ENCODE measurements at regions not wholly inside any gene's neighbourhood (a gene's known extent, or its start where the extent isn't known, plus 50 kb on each side); places are given as distances from the start of the nearest gene placed in this dataset.
"Not testable (repeated sequence)": the region's sequence is repeated elsewhere in the genome, so short reads cannot be mapped to it uniquely, and the experiment has no call there.

GRCh38 chr6:168799067-168799466 lies 358.1 kb downstream of the SMOC2 start:
- DNase-seq = no peak

DNA sequence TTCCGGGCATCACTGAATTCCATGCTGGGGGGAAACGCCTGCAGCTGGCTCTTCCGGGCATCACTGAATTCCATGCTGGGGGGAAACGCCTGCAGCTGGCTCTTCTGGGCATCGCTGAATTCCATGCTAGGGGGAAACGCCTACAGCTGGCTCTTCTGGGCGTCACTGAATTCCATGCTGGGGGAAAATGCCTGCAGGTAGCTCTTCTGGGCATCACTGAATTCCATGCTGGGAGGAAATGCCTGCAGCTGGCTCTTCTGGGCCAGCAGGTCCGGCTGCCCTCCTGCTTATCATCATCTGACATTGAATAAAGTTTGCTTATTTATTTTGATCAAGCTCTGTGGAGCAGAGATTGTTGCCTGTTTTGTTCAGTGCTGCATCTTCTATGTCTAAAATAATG lies 355.1 kb downstream of the SMOC2 start:
- no peak for DNase-seq

- DNase-seq = not testable (repeated sequence)
These were observed 354.6 kb downstream of the SMOC2 start for GRCh38 chr6:168795611-168796010.

- DNase-seq = no peak
These were observed 353.5 kb downstream of the SMOC2 start for GRCh38 chr6:168794491-168794890.

DNA sequence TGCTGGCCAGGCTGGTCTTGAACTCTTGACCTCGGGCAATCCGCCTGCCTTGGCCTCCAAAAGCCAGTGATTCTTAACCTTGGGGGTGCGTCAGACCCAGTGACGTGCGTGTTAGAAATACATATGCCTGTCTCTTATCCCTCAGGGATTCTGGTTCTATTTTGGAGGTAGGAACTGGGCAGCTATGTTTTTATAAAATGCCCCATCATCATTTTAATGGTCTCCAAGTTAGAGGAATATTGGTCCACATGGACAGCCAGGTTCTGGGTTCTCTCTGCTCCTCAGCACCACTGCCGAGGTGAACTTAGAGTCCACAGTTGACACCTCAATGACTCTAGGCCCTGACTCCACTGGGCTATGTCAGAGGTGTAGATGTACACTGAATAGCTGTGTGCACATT lies 352.7 kb downstream of the SMOC2 start:
- no peak for DNase-seq

GRCh38 chr6:168791917-168792316 lies 350.9 kb downstream of the SMOC2 start:
- no peak for DNase-seq

DNA sequence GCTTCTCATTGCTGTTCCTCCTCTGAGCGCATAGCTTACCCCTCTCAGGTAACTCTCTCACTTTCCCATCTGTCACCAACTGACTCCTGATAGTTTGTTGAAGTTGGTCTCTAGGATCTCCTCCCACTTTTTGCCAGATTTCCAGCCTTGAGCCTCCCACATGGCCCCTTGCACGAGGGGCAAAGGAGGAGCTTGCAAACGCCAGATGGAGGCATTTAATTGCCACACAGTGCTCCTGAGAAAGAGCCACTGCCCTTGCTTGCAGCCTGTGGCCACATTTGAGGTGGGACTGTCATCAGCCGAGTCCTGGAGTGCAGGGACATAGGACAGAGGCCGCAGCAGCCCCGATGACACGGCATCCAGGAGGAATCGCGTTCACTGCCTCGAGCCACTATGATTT lies 348.7 kb downstream of the SMOC2 start:
- DNase-seq = no peak

GRCh38 chr6:168785720-168786511 lies 344.9 kb downstream of the SMOC2 start:
- DNase-seq = no peak

GRCh38 chr6:168784426-168784825 lies 343.4 kb downstream of the SMOC2 start:
- DNase-seq = no peak

DNA sequence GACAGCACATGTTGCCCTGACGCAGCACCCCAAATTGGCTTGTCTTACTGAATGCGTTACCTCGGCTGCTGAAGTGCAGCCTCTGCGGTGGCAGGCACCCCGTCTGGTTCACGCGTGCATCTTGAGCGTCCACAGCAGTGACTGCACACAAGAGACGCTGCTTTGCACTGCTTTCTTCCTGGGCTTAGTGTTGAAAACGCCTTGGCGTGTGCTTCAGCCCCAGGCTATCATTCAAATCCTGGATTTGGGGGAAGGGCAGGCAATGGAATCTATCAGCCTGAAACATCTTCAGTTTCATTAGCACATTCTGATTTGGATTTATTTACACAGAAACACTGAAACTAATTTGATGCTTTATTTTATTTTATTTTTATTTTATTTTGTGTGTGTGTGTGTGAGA lies 342.7 kb downstream of the SMOC2 start:
- no peak for DNase-seq

DNA sequence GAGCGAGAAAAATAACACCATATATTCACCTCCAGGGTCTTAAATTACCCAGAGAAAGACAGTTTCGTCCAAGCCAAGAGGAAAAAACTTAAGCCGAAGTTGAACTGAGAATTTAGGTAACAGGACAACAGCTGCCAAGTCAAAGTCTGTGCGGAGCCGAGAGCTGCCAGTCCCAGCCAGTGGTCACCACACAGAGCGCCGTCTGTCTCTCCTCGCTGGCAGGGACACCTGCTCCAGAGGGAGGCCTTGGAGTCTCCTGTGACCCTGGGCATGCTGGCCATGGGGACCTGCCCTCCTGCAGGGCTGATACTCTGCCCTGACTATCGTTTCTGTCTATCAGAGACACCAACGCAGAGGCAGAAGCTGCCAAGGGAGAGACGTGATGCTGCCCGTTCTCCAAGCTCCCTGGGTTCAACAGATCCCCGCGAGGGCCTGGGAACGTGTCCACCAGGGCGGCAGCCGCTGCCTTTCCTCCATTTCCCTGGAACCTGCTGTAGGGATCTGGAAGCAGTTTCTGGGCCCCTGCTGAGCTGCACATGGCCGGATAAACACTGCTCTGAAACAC lies 341.3 kb downstream of the SMOC2 start:
- DNase-seq = no peak

GRCh38 chr6:168778201-168778600 lies 337.2 kb downstream of the SMOC2 start:
- DNase-seq = no peak

GRCh38 chr6:168774381-168774780 lies 333.4 kb downstream of the SMOC2 start:
- DNase-seq = no peak

- no peak for DNase-seq
These were observed 332.8 kb downstream of the SMOC2 start for GRCh38 chr6:168773788-168774187.

- no peak for DNase-seq
These were observed 324.8 kb downstream of the SMOC2 start for GRCh38 chr6:168765752-168766151.

DNA sequence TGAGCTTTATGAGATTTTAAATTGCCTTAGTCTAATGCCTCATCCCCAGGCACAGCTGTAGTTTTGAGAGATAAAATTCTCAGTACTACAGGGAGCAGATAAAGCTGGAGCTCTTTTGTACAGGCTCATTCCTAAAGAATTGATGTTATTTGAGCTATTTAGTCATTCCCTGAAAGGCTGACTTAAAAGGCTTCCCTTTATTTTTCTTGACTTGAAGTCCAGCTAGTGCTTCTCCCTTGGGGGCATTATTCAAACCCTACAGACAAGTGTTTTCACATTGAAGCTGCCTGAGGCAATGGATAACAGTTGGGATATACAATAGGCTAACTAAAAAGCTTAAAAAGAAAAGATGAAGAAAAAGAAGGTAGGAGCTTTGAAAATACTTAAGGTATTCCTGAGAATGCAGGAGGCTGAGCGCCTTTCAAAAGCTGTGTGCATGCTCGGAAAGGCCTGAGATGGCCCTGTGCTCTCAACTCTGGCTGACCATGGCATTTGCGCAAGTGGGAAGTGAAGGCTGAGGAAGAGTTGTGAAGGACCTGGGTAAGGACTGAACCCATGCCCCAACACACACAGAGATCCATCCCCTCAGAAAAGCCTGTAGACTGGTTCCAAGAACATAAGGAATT lies 315.1 kb downstream of the SMOC2 start:
- DNase-seq = no peak

GRCh38 chr6:168746643-168747042 lies 305.7 kb downstream of the SMOC2 start:
- DNase-seq = no peak

DNA sequence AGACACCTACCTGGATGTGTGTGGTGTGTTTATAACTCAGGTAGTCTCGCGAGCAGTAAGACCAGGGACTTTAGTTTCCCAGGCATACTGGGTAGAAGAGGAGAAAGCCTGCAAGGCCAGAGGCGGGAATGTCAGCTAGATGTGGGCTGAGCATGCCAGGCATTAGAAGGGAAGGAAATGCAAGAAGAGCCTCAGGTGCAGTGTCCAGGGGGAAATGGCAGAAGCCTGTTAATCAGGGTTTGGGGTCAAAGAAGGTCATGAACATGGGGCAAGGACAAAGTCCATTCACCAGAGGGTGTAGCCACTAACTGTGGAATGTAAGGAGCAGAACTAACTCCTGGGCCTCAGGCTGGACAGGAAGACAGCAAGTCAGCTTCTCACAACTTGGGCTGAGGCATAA lies 305.0 kb downstream of the SMOC2 start:
- DNase-seq = no peak

GRCh38 chr6:168744861-168745260 lies 303.9 kb downstream of the SMOC2 start:
- DNase-seq = no peak

- no peak for DNase-seq
These were observed 301.2 kb downstream of the SMOC2 start for GRCh38 chr6:168741942-168742782.

DNA sequence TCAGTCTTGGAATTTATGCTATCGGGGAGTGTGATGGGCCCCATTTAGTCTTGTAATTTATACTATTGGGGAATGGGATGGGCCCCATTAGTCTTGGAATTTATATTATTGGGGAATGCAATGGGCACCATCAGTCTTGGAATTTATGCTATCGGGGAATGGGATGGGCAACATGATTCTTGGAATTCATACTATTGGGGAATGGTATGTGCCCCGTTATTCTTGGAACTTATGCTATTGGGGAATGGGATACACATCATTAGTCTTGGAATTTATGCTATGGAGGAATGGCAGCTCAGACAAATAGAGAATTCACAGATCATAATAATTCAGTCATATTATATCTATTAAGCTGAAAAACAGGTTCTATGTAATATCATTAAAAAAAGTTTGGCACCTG lies 300.3 kb downstream of the SMOC2 start:
- no peak for DNase-seq

GRCh38 chr6:168739381-168739780 lies 298.4 kb downstream of the SMOC2 start:
- DNase-seq = no peak

DNA sequence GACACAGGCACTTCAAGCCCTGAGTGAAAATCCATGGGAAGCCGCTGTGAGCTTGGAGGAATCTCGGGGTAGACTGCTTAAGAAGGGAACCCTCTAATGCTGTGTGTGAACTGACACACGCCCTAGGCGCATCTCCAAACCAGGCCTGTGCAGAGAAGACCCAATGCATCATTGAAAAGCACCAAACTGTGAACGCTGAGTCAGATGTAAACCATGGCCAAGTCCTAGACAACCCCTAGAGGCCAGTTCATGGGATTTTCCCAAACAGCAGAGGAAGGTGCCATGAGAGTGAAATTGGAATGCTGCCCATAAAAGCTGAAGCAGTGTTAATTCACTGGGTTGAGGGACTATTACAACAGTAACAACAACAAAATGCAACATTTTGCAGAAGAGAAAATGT lies 296.5 kb downstream of the SMOC2 start:
- no peak for DNase-seq
